ENCODE measurements at regions not wholly inside any gene's neighbourhood (a gene's known extent, or its start where the extent isn't known, plus 50 kb on each side); places are given as distances from the start of the nearest gene placed in this dataset.
A peak's percentile ranks its signal among the peaks of the same experiment; 100 is the strongest.

DNA sequence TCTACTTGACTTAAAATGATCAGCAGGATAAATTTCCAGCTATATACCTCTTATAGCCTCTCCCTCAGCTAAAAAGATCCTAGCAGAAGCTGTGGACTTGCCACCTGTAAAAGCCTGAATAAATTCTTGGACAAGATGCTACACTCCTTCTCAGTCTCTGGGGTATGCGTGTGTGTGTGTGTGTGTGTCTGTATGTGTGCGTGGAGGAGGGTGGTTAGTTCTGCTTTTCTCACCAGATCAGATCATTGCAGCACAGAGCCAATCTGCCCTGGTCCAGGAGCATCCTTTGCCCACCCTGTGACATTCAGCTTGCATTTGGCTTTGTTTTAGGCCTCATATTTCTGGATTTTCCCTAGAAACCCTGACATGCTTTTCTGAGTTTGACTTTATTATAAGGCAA lies 438.3 kb downstream of the RFC3 start:
- peak; percentile 13 for DNase-seq

DNA sequence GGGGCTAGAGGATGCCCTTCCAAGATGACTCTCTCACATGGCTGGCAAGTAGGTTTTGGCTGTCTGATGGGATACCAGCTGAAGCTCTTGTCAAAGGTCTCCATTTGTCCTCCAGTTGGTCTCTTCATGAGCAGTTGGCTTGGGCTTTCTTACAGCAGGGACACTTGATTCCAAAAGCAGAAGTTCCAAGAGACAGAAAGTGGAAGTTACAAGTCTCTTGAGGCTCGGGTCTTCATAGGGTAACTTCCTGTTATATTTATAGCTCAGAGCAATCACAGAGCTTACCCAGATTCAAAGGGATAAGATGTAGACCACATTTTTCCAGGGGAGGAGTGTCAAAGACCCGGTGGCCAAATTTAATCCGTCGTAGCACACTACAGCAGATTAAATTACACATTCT lies 440.0 kb downstream of the RFC3 start:
- peak; percentile 59 for DNase-seq

- no peak for DNase-seq
Measured at GRCh38 chr13:34258646-34259386, 440.9 kb downstream of the RFC3 start.

DNA sequence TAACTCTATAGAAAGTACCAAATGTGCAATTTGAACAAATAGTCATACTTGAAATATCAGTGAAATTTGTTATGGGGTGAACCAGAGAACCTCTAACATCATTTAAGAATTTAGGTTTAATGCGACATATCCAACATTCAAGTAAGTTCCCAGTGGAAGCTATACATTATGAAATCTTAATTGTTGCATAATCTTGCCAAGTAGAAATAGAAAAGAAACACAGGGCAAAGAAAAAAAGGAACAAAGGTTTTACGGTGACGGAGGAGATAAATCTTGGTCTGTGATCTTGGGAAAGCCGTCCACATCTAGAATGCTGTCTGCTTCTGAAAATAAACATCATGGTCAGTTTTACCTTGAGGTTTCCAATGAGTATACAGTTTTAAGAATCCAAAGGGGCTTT lies 445.7 kb downstream of the RFC3 start:
- DNase-seq: no peak

DNA sequence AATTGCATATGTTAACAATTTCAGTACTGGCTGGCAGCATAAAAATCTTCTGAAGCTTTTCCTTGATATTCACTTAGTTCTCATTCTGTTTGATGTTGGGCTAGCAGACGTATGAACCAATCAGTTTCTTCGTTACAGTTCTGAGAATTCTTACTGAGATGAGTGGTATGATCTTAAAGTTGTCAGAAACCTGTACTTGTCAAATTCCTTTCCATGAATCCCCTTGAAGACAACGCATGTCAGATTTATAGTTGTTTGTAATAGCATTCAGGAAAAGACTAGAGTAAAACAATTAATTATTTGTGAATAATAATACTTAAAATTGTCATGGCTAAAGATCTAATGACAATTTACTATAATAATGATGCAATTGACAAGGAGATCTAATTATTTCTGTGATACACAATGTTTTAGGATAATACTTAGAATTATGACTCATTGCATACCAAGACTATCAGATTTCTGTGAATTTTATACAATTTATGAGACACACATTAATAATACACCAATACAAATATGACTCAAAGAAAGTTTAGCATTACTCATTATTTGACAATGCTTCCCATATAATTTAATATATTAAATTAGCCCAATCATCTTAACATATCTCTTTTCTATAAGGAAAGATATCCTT lies 447.2 kb downstream of the RFC3 start:
- DNase-seq: no peak

- no peak for DNase-seq
Measured at GRCh38 chr13:34276764-34277163, 458.8 kb downstream of the RFC3 start.

- no peak for DNase-seq
Measured at GRCh38 chr13:34277936-34278335, 460.0 kb downstream of the RFC3 start.

DNA sequence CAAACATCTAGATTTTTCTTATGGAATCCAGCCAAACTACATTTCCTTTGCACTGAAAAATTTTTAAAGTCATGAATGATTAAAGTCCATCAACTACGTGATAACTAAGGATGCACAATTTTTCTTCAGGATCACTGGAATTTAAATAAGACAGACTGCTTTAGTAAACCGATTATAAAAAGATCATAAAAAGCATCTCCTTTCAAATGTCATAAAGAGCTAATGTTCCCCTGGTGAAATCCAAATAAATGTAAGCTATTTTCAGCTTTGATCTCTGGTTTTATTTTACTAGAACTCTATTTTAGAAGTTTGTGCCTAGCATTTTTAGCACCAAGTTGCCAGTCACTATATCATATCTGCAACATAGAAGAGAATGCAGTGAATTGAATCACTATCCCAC lies 460.8 kb downstream of the RFC3 start:
- no peak for DNase-seq

- no peak for DNase-seq
Measured at GRCh38 chr13:34290661-34291060, 472.7 kb downstream of the RFC3 start.

DNA sequence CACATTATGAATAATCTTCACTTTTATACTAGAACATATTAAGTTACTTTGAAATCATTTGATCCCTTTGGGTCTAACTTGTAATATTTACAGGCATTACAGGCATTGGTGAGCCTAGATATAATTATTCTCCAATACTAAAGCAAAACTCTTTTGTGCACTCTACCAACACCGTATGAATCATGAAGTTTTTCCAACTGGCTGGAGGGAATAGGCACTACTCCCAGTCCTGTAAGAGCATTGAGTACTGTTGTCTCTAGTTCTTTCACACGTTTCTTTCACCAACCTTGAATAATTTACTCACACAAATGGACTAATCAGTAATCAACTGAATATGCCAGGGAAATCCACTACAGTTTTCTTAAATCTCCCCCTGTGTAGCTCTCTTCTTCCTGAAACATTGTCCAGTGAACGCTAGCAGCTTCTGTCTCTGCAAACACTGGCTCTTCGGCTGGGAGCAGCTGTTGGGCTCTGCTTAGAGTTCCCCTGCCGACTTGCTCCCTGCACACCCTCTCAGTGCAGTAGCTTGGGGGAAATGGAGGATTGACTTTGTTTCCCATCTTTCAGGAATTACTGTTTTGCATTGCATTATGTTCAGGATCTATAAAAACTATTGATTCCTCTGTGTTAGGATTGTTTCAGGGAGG lies 476.7 kb downstream of the RFC3 start:
- DNase-seq: no peak

GRCh38 chr13:34300559-34300958 lies 482.6 kb downstream of the RFC3 start:
- DNase-seq: no peak

DNA sequence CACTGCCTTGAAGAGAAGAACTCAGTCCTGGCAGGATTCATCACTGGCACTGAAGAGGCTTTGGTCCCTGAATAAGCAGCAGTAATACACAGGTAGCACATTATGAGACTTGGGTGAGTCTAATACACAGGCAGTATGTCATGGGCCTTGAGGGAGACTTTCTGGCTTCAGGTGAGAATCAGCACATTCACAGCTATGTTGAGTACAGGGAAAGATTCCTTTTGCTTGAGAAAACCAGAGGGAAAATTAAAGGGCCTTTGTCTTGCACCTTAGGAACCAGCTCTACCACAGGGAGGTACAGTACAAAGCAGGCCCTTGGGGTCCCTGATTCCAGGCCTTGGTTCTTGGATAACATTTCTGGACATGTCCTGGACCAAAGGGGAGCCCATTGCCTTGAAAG lies 484.6 kb downstream of the RFC3 start:
- no peak for DNase-seq

- DNase-seq: no peak
Measured at GRCh38 chr13:34303346-34303745, 485.4 kb downstream of the RFC3 start.

- DNase-seq: no peak
Measured at GRCh38 chr13:34307607-34308006, 489.7 kb downstream of the RFC3 start.

GRCh38 chr13:34308725-34309124 lies 490.8 kb downstream of the RFC3 start:
- no peak for DNase-seq

GRCh38 chr13:34310539-34310938 lies 492.6 kb downstream of the RFC3 start:
- DNase-seq: no peak

DNA sequence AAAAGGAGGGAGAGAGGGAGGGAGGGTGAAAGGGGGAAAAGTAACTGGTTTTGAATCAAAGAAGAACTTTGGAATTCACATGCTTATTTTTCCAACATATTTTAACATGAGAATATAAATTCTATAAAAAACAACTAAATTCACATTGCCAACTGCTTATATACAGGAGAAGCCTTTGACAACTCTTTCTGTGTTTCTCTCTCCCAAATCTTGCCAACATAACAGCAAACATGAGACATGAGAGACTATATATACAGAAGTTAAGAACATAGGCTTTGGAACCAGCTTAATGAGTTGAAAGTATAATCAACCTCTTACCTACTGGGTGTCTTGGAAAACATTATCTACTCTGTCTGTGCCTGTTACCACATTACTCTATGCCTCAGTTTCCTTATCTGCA lies 493.3 kb downstream of the RFC3 start:
- DNase-seq: no peak

GRCh38 chr13:34312578-34312977 lies 494.6 kb downstream of the RFC3 start:
- DNase-seq: no peak

DNA sequence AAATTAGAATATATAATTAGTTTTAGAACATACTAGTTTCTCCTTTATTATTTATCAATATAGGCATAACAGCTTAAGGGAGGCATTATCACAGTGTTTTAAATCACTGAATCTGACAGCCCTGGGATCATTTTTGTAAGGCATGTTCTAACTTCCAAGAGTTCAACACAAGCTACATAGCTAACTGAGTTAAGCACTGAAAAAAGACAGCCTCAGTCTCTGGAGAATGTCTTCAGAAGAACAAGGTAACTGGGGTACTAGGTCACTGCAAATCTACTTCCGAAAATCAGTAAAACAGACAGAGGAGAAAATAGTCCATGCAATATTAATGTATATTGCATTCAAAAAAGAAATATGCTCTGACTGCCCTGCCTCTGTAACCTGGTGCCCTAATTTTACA lies 502.1 kb downstream of the RFC3 start:
- DNase-seq: no peak

DNA sequence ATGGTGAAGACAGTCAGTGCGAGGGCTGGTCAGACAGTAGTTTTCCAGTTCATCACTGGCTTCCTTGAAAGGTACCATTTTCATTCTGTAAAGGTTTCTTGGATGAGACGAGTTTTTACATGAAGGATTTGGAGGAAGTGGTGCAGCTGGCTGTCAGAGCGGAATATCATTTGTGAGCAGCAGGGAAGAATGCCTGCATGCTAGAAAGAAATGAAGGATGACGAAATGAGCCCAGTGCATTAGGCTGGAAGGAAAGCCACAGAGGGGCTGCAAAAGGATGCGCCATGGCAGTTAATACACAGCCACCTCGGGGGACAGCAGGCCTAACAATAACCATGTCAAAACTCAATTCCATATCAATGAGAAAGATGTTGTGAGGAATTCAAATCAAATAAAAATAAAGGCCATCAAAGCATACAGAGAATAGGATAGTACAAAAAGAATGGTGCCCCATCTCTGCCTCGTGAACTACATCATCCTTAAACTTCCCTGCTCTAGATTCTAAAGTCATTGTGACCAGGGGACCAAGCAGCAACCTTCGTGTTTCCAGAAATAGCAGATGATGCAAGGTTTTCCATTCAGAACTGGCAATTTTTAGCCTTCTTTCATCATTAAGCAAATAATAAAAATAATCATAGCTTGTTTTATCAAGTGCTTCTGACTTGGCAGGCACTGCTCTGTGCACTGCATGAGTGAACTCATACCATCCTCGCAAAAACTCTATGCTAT lies 504.2 kb downstream of the RFC3 start:
- DNase-seq: no peak

DNA sequence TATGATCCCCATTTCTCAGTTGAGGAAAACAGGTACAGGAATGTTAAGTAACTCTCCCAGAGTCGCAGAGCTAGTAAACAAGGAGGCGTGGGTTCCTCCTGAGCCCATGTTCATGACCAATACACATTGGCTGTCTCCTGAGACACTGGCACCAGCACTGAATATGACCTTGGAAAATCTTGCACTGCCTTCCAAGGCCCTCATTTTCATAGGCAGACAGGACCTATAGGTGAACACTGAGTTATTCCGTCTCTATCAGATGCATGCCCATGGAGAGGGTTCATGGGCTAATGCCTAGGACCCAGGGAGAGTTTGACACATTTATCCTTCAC lies 504.8 kb downstream of the RFC3 start:
- DNase-seq: no peak

- DNase-seq: no peak
Measured at GRCh38 chr13:34335014-34336007, 517.4 kb downstream of the RFC3 start.

DNA sequence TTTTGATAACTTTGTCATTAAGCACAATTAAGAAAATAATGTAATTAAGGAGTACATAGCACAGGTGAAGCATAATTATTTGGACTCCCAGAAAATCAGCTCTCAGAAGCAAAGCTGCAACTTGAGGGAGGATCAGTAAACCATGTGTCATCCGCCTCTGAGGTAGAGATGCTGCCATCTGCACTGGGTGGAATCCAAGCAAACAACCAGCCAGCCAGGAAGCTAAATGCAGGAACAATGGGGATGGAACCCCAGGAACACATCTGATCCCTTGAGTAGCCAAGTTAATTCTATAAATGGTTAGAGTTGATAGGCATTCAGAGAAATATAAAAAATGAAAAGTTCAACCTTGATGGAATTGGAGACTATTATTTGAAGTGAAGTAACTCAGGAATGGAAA lies 520.2 kb downstream of the RFC3 start:
- no peak for DNase-seq

Measured in hematopoietic multipotent progenitor cell treated with erythropoietin and hydrocortisone succinate and interleukin-3 and kit ligand, for 4 days (in vitro differentiated cells).